ENCODE measurements at regions not wholly inside any gene's neighbourhood (a gene's known extent, or its start where the extent isn't known, plus 50 kb on each side); places are given as distances from the start of the nearest gene placed in this dataset.

DNA sequence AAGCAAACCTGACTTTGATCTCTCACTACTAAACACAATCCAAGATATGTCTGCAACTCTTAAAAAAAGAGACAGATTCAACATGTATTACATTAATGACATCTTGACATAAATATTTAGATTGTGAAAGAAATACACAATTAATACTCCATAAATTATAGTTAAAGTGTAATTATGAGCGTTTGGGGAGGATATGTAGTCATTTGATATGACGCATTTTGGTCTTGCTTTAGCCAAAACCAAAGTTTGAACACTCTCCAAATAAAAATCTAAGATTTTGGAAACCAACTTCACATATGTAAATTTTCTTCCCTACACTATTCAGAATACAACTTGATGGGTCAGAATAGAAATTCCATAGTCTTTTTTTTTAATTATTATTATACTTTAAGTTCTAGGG is 1257.6 kb downstream of the SLC16A7 start:
- no peak for TF ChIP-seq POLR2A (IDR thresholded peaks at IDR 0.05)
- TF ChIP-seq, protein P1, sequence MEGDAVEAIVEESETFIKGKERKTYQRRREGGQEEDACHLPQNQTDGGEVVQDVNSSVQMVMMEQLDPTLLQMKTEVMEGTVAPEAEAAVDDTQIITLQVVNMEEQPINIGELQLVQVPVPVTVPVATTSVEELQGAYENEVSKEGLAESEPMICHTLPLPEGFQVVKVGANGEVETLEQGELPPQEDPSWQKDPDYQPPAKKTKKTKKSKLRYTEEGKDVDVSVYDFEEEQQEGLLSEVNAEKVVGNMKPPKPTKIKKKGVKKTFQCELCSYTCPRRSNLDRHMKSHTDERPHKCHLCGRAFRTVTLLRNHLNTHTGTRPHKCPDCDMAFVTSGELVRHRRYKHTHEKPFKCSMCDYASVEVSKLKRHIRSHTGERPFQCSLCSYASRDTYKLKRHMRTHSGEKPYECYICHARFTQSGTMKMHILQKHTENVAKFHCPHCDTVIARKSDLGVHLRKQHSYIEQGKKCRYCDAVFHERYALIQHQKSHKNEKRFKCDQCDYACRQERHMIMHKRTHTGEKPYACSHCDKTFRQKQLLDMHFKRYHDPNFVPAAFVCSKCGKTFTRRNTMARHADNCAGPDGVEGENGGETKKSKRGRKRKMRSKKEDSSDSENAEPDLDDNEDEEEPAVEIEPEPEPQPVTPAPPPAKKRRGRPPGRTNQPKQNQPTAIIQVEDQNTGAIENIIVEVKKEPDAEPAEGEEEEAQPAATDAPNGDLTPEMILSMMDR (IDR thresholded peaks at IDR 0.05): no peak
- Histone ChIP-seq H3K9me3 (replicated peaks in 1 of 3) (no peaks in the 10 kb centered on the region), H3K36me3 (replicated peaks in 1 of 2) (no peaks in the 10 kb centered on the region), H3K4me3 (no peak overlapping the region), H3K27me3 (no peaks in the 10 kb centered on the region), H3K27ac (no peak overlapping the region), H3K4me1 (replicated peaks in 1 of 2) (no peaks in the 10 kb centered on the region)
- intact Hi-C loops (cut with DNase I): no loop called here
- 68 to 77% (median 72%) methylated on average over 2 of the region's 2 CpGs for WGBS, 4 donors
- no peak for DNase-seq

DNA sequence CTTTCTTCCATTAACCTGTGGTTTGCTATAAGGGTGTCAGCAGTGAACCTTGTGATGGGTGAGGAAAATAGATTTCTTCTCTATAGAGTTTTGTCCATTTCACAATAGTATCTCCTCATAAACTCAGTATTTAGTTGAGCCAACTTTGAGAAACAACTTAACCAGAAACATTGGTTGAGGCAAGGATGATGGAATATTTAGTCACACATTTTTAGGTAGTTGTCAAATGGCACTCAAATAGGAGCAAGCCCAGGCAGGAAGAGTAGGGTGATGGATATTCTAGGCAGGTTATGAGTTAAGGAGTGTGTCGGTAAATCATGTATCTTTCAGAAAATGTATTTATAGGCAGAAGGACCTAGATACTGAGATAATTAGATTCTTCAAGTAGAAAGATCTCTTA is 1267.6 kb downstream of the SLC16A7 start:
- H3K27ac ChIP-seq: no peak overlapping the region
- TF ChIP-seq, protein P1 (IDR thresholded peaks at IDR 0.05): no peak
- TF ChIP-seq POLR2A (IDR thresholded peaks at IDR 0.05): no peak
- H3K27me3 ChIP-seq: no peaks in the 10 kb centered on the region
- H3K9me3 ChIP-seq (replicated peaks in 1 of 3): no peaks in the 10 kb centered on the region
- 86 to 97% (median 96%) methylated on average over 1 of the region's 1 CpG for WGBS, 4 donors
- H3K4me1 ChIP-seq (replicated peaks in 1 of 2): no peaks in the 10 kb centered on the region
- no peak overlapping the region for H3K4me3 ChIP-seq
- intact Hi-C loops (cut with DNase I): no loop called here
- no peaks in the 10 kb centered on the region for H3K36me3 ChIP-seq (replicated peaks in 1 of 2)
- no peak for DNase-seq

DNA sequence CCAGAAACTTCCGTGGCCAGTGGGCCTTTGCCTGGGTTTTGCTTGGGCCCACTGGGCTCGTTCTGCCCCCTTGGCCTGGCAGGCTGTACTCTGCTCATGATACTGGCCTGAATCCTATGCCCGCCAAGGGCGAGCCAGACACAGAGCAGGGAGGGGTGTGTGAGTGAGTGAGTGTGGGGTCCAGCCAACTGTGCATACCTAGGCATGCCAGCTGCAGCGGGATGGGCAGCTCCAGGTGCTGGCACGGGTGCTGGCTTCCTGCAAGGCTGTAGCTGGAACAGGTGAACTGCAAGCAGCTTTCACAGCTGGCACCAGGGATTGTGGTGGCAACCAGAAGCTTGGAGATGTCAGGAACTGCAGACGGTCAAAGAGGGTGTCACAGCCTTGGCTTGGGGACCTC is 1276.4 kb downstream of the SLC16A7 start:
- Histone ChIP-seq H3K27ac (no peak overlapping the region), H3K27me3 (no peaks in the 10 kb centered on the region), H3K9me3 (replicated peaks in 1 of 3) (no peaks in the 10 kb centered on the region), H3K36me3 (replicated peaks in 1 of 2) (no peaks in the 10 kb centered on the region), H3K4me1 (replicated peaks in 1 of 2) (no peaks in the 10 kb centered on the region), H3K4me3 (no peak overlapping the region)
- TF ChIP-seq, protein P1 (IDR thresholded peaks at IDR 0.05): no peak
- TF ChIP-seq POLR2A (IDR thresholded peaks at IDR 0.05): no peak
- intact Hi-C loops (cut with DNase I): no loop called here
- 78 to 88% (median 85%) methylated on average over 5 to 7 of the region's 7 CpGs for WGBS, 4 donors
- DNase-seq: no peak

DNA sequence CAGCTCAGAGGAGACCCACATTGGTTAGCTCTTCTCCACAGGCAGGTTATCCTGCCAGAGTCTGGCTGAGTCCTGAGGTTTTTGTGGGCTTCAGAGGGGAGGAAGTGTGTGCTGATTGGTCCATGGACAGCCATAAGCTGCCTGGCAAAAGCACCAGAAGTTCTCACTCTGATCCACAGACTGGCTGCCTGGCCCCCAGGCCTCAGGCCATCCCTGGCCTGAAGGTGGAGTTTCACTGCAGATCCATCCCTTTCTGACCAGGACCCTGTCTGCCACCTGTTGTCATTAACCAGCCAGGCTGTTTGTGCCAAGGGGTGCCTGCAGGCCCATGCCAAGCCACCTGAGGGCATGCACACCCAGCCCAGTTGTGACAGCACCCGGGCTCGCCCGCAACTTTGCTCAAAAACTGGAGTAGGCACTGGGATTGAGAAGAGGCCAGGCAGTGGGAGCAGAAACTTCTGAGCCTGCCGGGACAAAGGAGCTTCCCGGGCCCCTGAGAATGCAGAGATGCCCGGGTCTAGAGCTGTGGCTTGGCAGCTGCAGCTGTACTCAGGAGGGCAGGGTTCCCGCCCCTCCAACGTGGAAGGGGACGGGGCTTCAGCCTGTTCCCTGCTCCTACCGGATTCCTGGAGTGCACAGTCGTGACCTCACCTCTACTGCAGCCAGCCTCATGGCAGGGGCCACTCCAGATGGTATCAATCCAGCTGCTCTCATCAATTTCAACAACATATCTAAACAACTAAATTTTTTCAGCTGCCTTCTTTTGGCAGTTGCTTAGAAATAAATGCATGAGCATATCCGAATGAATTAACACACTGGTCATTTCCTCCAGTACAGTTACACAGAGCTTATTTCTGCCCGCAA is 1277.3 kb downstream of the SLC16A7 start:
- no peaks in the 10 kb centered on the region for H3K9me3 ChIP-seq (replicated peaks in 1 of 3)
- 72 to 74% (median 73%) methylated on average over 11 to 13 of the region's 13 CpGs for WGBS, 4 donors
- no peak overlapping the region for H3K27ac ChIP-seq
- no peaks in the 10 kb centered on the region for H3K36me3 ChIP-seq (replicated peaks in 1 of 2)
- intact Hi-C loops (cut with DNase I): no loop called here
- TF ChIP-seq, protein P1 (IDR thresholded peaks at IDR 0.05): no peak
- no peak for TF ChIP-seq POLR2A (IDR thresholded peaks at IDR 0.05)
- no peaks in the 10 kb centered on the region for H3K27me3 ChIP-seq
- H3K4me1 ChIP-seq (replicated peaks in 1 of 2): no peaks in the 10 kb centered on the region
- no peak overlapping the region for H3K4me3 ChIP-seq
- DNase-seq: no peak

Measured in adrenal gland (tissue), 9 donors.